Fibroblast of pulmonary artery (primary cell): ENCODE measurements at regions not wholly inside any gene's neighbourhood (a gene's known extent, or its start where the extent isn't known, plus 50 kb on each side); places are given as distances from the start of the nearest gene placed in this dataset.

ENCODE experiments used
- DNase-seq: peaks from one replicate; pipeline ENCODE4 v3.0.0-alpha.2; 2010; ENCODE audit warnings: low read depth
- H3K4me3 ChIP-seq: replicated peaks from 2 replicates; pipeline ENCODE4 v1.5.1; 2011; ENCODE audit warnings: low read depth, mild to moderate bottlenecking, control low read depth, low read length, moderate library complexity
- TF ChIP-seq, protein P1 (sequence below): IDR thresholded peaks from 2 replicates; pipeline ENCODE4 v1.5.1; 2011; ENCODE audit warnings: mild to moderate bottlenecking, control low read depth, low read length, inconsistent platforms; ENCODE audit errors: missing control alignments

DNA sequence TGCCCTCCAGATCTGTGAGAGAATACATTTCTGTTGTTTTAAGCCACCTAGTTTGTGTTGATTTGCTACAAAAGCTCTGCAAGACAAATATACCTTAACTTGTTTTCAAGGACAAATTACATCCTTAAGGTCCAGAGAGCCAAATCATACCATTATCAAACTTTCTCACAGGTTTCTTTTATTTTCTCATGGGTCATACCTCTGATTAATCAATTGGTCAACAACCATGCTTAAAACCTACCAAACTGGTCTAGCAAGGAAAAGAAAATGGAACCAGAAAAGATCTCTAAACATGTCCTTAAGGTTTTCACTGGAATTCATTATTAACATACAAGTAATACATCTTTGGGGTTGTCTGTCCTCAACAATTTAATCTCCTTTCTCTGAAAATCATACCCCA, 535.0 kb downstream of the CD83 start:
- DNase-seq, result no peak
- TF ChIP-seq, protein P1, sequence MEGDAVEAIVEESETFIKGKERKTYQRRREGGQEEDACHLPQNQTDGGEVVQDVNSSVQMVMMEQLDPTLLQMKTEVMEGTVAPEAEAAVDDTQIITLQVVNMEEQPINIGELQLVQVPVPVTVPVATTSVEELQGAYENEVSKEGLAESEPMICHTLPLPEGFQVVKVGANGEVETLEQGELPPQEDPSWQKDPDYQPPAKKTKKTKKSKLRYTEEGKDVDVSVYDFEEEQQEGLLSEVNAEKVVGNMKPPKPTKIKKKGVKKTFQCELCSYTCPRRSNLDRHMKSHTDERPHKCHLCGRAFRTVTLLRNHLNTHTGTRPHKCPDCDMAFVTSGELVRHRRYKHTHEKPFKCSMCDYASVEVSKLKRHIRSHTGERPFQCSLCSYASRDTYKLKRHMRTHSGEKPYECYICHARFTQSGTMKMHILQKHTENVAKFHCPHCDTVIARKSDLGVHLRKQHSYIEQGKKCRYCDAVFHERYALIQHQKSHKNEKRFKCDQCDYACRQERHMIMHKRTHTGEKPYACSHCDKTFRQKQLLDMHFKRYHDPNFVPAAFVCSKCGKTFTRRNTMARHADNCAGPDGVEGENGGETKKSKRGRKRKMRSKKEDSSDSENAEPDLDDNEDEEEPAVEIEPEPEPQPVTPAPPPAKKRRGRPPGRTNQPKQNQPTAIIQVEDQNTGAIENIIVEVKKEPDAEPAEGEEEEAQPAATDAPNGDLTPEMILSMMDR, result no peak
- no peak overlapping the region for H3K4me3 ChIP-seq

DNA sequence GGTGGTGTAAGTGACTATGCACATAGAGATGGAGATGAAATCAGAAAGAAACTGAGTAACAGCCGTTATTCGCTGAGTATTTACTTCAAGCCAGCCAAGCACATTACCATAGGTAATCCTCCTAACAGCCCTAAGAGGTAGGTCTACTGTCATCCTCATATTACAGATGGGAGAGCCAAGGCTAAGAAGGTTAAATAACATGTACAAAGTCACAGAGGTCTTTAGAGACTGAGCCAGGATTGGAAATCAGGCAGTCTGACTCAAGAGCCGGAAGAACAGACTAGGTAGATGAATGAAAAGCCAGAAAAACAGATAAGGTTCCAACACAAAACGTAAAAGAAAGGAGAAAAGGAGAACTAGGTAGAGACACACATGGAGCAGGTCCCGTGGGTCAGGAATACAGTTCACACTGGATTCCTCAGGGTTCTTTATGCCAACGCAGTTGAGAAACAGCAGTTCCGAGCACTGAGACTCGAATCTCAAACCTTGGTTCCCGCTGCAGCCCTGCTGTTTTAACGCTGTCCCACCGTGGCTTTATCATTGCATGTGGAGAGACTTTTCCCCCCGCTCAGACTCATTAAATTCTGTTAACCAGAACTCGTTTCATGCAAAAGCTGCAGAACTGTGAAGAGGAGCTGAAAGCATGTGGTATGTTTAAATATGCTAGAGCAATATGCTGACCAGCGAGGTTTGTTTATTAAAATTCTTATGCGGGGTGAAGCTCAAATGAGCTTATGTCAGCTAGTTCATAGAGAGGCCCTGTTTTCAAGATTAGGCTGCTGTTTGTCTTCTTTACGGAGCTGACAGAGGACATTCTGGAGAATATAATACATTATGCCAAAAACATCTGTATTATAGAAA, 537.9 kb downstream of the CD83 start:
- H3K4me3 ChIP-seq, result no peak overlapping the region
- peak; percentile 7 for DNase-seq
- TF ChIP-seq, protein P1, result no peak

DNA sequence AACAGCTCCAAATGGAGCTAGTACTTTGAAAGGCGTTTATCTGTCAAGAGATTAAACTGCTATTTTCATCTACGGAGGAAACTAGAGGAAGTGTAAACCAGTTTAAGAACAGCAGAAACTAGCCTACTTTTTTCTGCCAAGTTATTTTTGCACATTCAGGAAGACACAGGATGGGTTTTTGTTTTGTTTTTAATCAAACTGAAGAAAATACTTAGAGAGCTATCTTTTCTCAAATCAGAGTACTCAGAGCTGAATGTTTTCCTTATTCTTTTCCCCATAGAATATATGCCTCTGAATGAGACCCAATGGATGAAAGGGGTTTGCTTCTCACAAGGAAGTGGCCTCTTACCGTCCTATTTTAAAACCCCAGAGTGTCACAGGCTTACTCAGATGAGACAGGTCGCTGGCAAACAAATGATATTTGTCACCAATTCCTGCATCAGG, 538.5 kb downstream of the CD83 start:
- TF ChIP-seq, protein P1, result no peak
- DNase-seq, result no peak
- no peak overlapping the region for H3K4me3 ChIP-seq

DNA sequence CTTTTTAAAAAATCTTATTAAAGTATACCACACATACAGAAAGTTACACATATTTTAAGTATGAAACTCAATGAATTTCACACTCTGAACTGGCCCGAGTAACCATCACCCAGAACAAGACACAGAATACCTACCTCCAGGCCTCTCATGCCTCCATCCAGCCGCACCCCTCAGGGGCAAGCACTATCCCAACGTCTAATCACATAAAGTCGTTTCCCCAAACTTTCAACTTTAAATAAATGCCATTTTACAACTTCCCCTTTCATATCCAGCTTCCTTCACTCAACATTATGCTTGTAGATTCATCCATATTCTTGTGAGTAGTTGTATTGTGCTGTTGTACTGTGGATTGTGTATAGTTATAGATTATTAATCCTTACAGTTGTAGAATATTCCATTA, 539.1 kb downstream of the CD83 start:
- no peak overlapping the region for H3K4me3 ChIP-seq
- no peak for DNase-seq
- TF ChIP-seq, protein P1, result no peak

DNA sequence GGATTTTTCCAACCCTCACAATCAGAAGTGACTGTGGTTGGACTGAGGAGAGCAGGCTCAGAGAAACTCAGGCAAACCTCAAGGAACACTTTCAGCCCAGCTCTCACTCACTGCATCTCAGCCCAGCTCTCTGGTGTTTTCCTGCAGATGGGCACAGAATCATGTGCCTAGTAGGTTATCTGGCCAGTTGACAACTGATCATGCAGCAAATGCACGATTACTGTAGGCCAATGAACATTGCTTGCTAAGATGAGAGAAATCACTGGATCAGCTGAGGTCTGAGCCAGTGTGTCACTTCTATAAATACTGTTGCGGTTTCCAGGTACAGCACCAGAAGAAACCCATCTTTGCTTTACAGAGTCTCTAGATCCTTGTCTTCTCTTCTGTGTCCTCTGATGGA, 540.5 kb downstream of the CD83 start:
- DNase-seq, result no peak

DNA sequence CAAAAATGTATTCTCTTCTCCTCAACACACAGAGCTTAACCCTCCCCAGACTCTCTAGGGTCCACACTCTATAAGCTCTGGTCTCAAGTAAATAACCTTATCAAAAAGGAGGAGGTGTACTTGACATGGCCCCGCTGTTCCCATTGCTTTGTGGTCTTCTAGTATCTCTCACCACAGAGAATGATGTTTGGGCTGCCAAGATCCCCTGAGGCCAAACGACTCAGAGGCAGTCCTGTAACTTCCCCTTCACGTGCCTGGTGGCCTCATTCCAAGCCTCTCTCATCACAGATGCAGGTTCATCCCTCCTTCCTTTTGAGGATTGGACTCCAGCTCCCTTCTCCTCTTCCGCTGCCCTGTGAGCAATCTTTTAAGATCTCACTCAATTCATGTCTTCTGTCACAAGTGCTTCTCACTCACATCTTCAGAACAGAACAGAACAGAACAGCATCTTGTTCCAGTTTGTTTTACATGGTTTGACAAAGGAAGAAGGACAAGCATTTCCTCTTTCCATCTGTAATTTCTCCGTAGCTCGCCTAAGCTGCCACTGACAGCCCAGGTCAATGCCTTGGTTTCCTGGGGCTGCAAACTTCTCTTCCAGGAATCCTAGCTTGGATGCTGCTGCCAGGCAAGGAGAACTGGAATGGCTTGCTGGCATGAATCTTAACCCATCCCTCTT, 541.5 kb downstream of the CD83 start:
- peak; percentile 46 for DNase-seq

More for the DNA sequence above, 540.5 kb downstream of the CD83 start:
- TF ChIP-seq, protein P1, result no peak
- H3K4me3 ChIP-seq, result no peak overlapping the region

More for the DNA sequence above, 541.5 kb downstream of the CD83 start:
- no peak overlapping the region for H3K4me3 ChIP-seq
- TF ChIP-seq, protein P1, result no peak
